ENCODE measurements at regions not wholly inside any gene's neighbourhood (a gene's known extent, or its start where the extent isn't known, plus 50 kb on each side); places are given as distances from the start of the nearest gene placed in this dataset.

- DNase-seq = no peak
These were observed 248.3 kb upstream of the GLI3 start for GRCh38 chr7:42485301-42485766.

GRCh38 chr7:42483886-42484285 lies 246.9 kb upstream of the GLI3 start:
- DNase-seq = no peak

GRCh38 chr7:42479816-42480633 lies 243.0 kb upstream of the GLI3 start:
- no peak for DNase-seq

- no peak for DNase-seq
These were observed 242.4 kb upstream of the GLI3 start for GRCh38 chr7:42479452-42479815.

GRCh38 chr7:42478717-42479116 lies 241.7 kb upstream of the GLI3 start:
- DNase-seq = no peak

- DNase-seq = no peak
These were observed 239.2 kb upstream of the GLI3 start for GRCh38 chr7:42476255-42476654.

- DNase-seq = no peak
These were observed 238.1 kb upstream of the GLI3 start for GRCh38 chr7:42475082-42475481.

GRCh38 chr7:42473099-42473498 lies 236.1 kb upstream of the GLI3 start:
- no peak for DNase-seq

GRCh38 chr7:42471573-42472174 lies 234.7 kb upstream of the GLI3 start:
- DNase-seq = no peak

GRCh38 chr7:42469341-42469740 lies 232.3 kb upstream of the GLI3 start:
- DNase-seq = no peak

- DNase-seq = no peak
These were observed 231.5 kb upstream of the GLI3 start for GRCh38 chr7:42468471-42468870.

- no peak for DNase-seq
These were observed 224.5 kb upstream of the GLI3 start for GRCh38 chr7:42461537-42461936.

- DNase-seq = no peak
These were observed 223.9 kb upstream of the GLI3 start for GRCh38 chr7:42460933-42461332.

- no peak for DNase-seq
These were observed 223.1 kb upstream of the GLI3 start for GRCh38 chr7:42460148-42460547.

- DNase-seq = no peak
These were observed 220.7 kb upstream of the GLI3 start for GRCh38 chr7:42457663-42458062.

- DNase-seq = no peak
These were observed 219.8 kb upstream of the GLI3 start for GRCh38 chr7:42456756-42457276.

GRCh38 chr7:42456267-42456666 lies 219.3 kb upstream of the GLI3 start:
- no peak for DNase-seq

- DNase-seq = no peak
These were observed 216.9 kb upstream of the GLI3 start for GRCh38 chr7:42453931-42454361.

GRCh38 chr7:42452356-42452755 lies 215.3 kb upstream of the GLI3 start:
- DNase-seq = no peak

- DNase-seq = no peak
These were observed 212.4 kb upstream of the GLI3 start for GRCh38 chr7:42449431-42449830.

- DNase-seq = no peak
These were observed 211.9 kb upstream of the GLI3 start for GRCh38 chr7:42448901-42449300.

- no peak for DNase-seq
These were observed 208.7 kb upstream of the GLI3 start for GRCh38 chr7:42445691-42446090.

- no peak for DNase-seq
These were observed 203.9 kb upstream of the GLI3 start for GRCh38 chr7:42440951-42441350.

GRCh38 chr7:42432644-42433043 lies 195.6 kb upstream of the GLI3 start:
- no peak for DNase-seq
